ENCODE measurements at regions not wholly inside any gene's neighbourhood (a gene's known extent, or its start where the extent isn't known, plus 50 kb on each side); places are given as distances from the start of the nearest gene placed in this dataset.
"Not testable (repeated sequence)": the region's sequence is repeated elsewhere in the genome, so short reads cannot be mapped to it uniquely, and the experiment has no call there.

- POLR2A ChIA-PET; H3K4me1 ChIP-seq (ENCODE audit: control insufficient read depth, insufficient read depth, low read length); H3K27ac ChIP-seq (ENCODE audit: extremely low read depth, low read depth, low read length); H3K9me3 ChIP-seq (ENCODE audit: control insufficient read depth, insufficient read depth, low read depth, low read length); H3K4me3 ChIP-seq (ENCODE audit: low read depth, low read length); CTCF ChIA-PET; H3K36me3 ChIP-seq (ENCODE audit: control insufficient read depth in 2 of 2, insufficient read depth in 1 of 2, low read length in 2 of 2): not testable (repeated sequence)
Measured at GRCh38 chr13:90893199-90893598, 454.3 kb upstream of the MIR17HG start.

GRCh38 chr13:90896002-90896401 is 451.5 kb upstream of the MIR17HG start:
- H3K9me3 ChIP-seq (ENCODE audit: control insufficient read depth, insufficient read depth, low read depth, low read length): no peaks in the 10 kb centered on the region
- no peak overlapping the region for H3K4me3 ChIP-seq (ENCODE audit: low read depth, low read length)
- ChIA-PET CTCF (no interaction called here), POLR2A (no interaction called here)
- TF ChIP-seq ZNF707 (tag by site-specific recombination; IDR thresholded peaks at IDR 0.05): no peak
- TF ChIP-seq MEIS1 (CRISPR knock-in tag; IDR thresholded peaks at IDR 0.05; ENCODE audit: borderline replicate concordance): no peak
- TF ChIP-seq ZNF140 (tag by site-specific recombination; IDR thresholded peaks at IDR 0.05): no peak
- no peak for TF ChIP-seq PRDM1 (tag by site-specific recombination; IDR thresholded peaks at IDR 0.05)
- no peak for TF ChIP-seq KLF8 (tag by site-specific recombination; IDR thresholded peaks at IDR 0.05)
- TF ChIP-seq ZNF677 (tag by site-specific recombination; IDR thresholded peaks at IDR 0.05): no peak
- H3K36me3 ChIP-seq (ENCODE audit: control insufficient read depth in 2 of 2, insufficient read depth in 1 of 2, low read length in 2 of 2): no peaks in the 10 kb centered on the region
- no peaks in the 10 kb centered on the region for H3K4me1 ChIP-seq (ENCODE audit: control insufficient read depth, insufficient read depth, low read length)
- H3K27ac ChIP-seq (ENCODE audit: extremely low read depth, low read depth, low read length): no peak overlapping the region

- ChIA-PET POLR2A (no interaction called here), CTCF (no interaction called here)
- H3K9me3 ChIP-seq (ENCODE audit: control insufficient read depth, insufficient read depth, low read depth, low read length): no peaks in the 10 kb centered on the region
- no peak overlapping the region for H3K27ac ChIP-seq (ENCODE audit: extremely low read depth, low read depth, low read length)
- no peaks in the 10 kb centered on the region for H3K4me1 ChIP-seq (ENCODE audit: control insufficient read depth, insufficient read depth, low read length)
- no peaks in the 10 kb centered on the region for H3K36me3 ChIP-seq (ENCODE audit: control insufficient read depth in 2 of 2, insufficient read depth in 1 of 2, low read length in 2 of 2)
- H3K4me3 ChIP-seq (ENCODE audit: low read depth, low read length): no peak overlapping the region
- TF ChIP-seq ZBTB6 (tag by site-specific recombination; IDR thresholded peaks at IDR 0.05) (no peak), ZNF548 (tag by site-specific recombination; IDR thresholded peaks at IDR 0.05) (no peak), ZNF175 (tag by site-specific recombination; IDR thresholded peaks at IDR 0.05) (no peak), HIC1 (tag by site-specific recombination; IDR thresholded peaks at IDR 0.05) (no peak), GLIS1 (tag by site-specific recombination; IDR thresholded peaks at IDR 0.05) (no peak), ZSCAN30 (tag by site-specific recombination; IDR thresholded peaks at IDR 0.05) (no peak), ZNF510 (tag by site-specific recombination; IDR thresholded peaks at IDR 0.05; ENCODE audit: insufficient replicate concordance) (no peak), ZNF514 (tag by site-specific recombination; IDR thresholded peaks at IDR 0.05) (no peak)
Measured at GRCh38 chr13:90898811-90899210, 448.7 kb upstream of the MIR17HG start.

GRCh38 chr13:90899416-90899815 is 448.1 kb upstream of the MIR17HG start:
- H3K36me3 ChIP-seq (ENCODE audit: control insufficient read depth in 2 of 2, insufficient read depth in 1 of 2, low read length in 2 of 2): no peaks in the 10 kb centered on the region
- CTCF ChIA-PET: no interaction called here
- TF ChIP-seq ZNF658 (tag by site-specific recombination; IDR thresholded peaks at IDR 0.05) (no peak), ZSCAN4 (tag by site-specific recombination; IDR thresholded peaks at IDR 0.05) (no peak), ZNF416 (tag by site-specific recombination; IDR thresholded peaks at IDR 0.05) (no peak), ZNF791 (tag by site-specific recombination; IDR thresholded peaks at IDR 0.05) (no peak), FEZF1 (tag by site-specific recombination; IDR thresholded peaks at IDR 0.05) (no peak), ZNF292 (tag by site-specific recombination; IDR thresholded peaks at IDR 0.05; ENCODE audit: borderline replicate concordance, low read depth) (no peak), ZNF362 (tag by site-specific recombination; IDR thresholded peaks at IDR 0.05) (no peak), ZNF223 (tag by site-specific recombination; IDR thresholded peaks at IDR 0.05) (no peak), ZNF785 (tag by site-specific recombination; IDR thresholded peaks at IDR 0.05) (no peak), ZNF311 (tag by site-specific recombination; IDR thresholded peaks at IDR 0.05; ENCODE audit: borderline replicate concordance) (no peak), ZNF585B (tag by site-specific recombination; IDR thresholded peaks at IDR 0.05) (no peak), GLIS2 (tag by site-specific recombination; IDR thresholded peaks at IDR 0.05) (no peak)

More at GRCh38 chr13:90899416-90899815, 448.1 kb upstream of the MIR17HG start:
- H3K9me3 ChIP-seq (ENCODE audit: control insufficient read depth, insufficient read depth, low read depth, low read length): no peaks in the 10 kb centered on the region
- no peak overlapping the region for H3K27ac ChIP-seq (ENCODE audit: extremely low read depth, low read depth, low read length)
- H3K4me3 ChIP-seq (ENCODE audit: low read depth, low read length): no peak overlapping the region
- POLR2A ChIA-PET: no interaction called here
- H3K4me1 ChIP-seq (ENCODE audit: control insufficient read depth, insufficient read depth, low read length): no peaks in the 10 kb centered on the region

Data from HEK293 (cell line).